ENCODE measurements at regions not wholly inside any gene's neighbourhood (a gene's known extent, or its start where the extent isn't known, plus 50 kb on each side); places are given as distances from the start of the nearest gene placed in this dataset.

GRCh38 chr5:88647901-88648300 lies 235.1 kb downstream of the MEF2C start:
- TF ChIP-seq CTCF (IDR thresholded peaks at IDR 0.05) (no peak), POLR2A (IDR thresholded peaks at IDR 0.05) (no peak)

Measured in sigmoid colon (tissue), 3 donors.